Endodermal cell (in vitro differentiated cells): ENCODE measurements at regions not wholly inside any gene's neighbourhood (a gene's known extent, or its start where the extent isn't known, plus 50 kb on each side); places are given as distances from the start of the nearest gene placed in this dataset.

ENCODE experiments used
- DNase-seq: peaks from one replicate; pipeline ENCODE4 v3.0.0-alpha.2; 2017
- H3K27ac ChIP-seq: 2 replicates; pipeline ENCODE4 v1.5.1; 2013; ENCODE audit warnings: mild to moderate bottlenecking, low read depth, low read length, moderate library complexity
- H3K27me3 ChIP-seq: 2 replicates; pipeline ENCODE4 v1.6.1; 2013; ENCODE audit warnings: mild to moderate bottlenecking, low read length, moderate library complexity; ENCODE audit not compliant: insufficient read depth, control insufficient read depth, poor library complexity, severe bottlenecking
- H3K36me3 ChIP-seq: 2 replicates; pipeline ENCODE4 v1.7.0; 2013; ENCODE audit warnings: mild to moderate bottlenecking, low read length, moderate library complexity; ENCODE audit not compliant: control insufficient read depth, insufficient read depth
- H3K4me1 ChIP-seq: one replicate; pipeline ENCODE4 v1.7.0; 2013; ENCODE audit warnings: low read length; ENCODE audit not compliant: control insufficient read depth, insufficient read depth
- H3K4me3 ChIP-seq: 2 replicates; pipeline ENCODE4 v1.5.1; 2013; ENCODE audit warnings: mild to moderate bottlenecking, low read length, moderate library complexity
- H3K9ac ChIP-seq: 2 replicates; pipeline ENCODE4 v1.6.1; 2013; ENCODE audit warnings: mild to moderate bottlenecking, low read length, moderate library complexity; ENCODE audit not compliant: poor library complexity, severe bottlenecking; ENCODE audit errors: extremely low read depth
- H3K9me3 ChIP-seq: 2 replicates; pipeline ENCODE4 v1.6.1; 2013; ENCODE audit warnings: mild to moderate bottlenecking, low read length, moderate library complexity; ENCODE audit not compliant: control insufficient read depth
- H3K27ac Mint-ChIP-seq: 2 replicates; pipeline ENCODE4 v1.8.0; 2020; ENCODE audit warnings: mixed read lengths
- H3K27me3 Mint-ChIP-seq: 2 replicates; pipeline ENCODE4 v1.8.0; 2021; ENCODE audit warnings: mild to moderate bottlenecking, mixed read lengths; ENCODE audit not compliant: insufficient read depth
- H3K36me3 Mint-ChIP-seq: 2 replicates; pipeline ENCODE4 v1.8.0; 2020; ENCODE audit warnings: low read depth, mixed read lengths
- H3K4me1 Mint-ChIP-seq: 2 replicates; pipeline ENCODE4 v1.8.0; 2020; ENCODE audit warnings: mixed read lengths
- H3K4me3 Mint-ChIP-seq: 2 replicates; pipeline ENCODE4 v1.8.0; 2020; ENCODE audit warnings: mild to moderate bottlenecking, moderate library complexity, mixed read lengths
- H3K9me3 Mint-ChIP-seq: 2 replicates; pipeline ENCODE4 v1.8.0; 2020; ENCODE audit warnings: mild to moderate bottlenecking, mixed read lengths
- WGBS, 2 experiments: methylation state at CpG; one replicate each; pipeline versions ENCODE4 v1.1.5 to v1.1.7; 2013; ENCODE audit warnings: missing lambda C conversion rate in 2 of 2, mixed read lengths in 1 of 2; ENCODE audit not compliant: insufficient coverage in 1 of 2, insufficient read length in 1 of 2; 5-methylcytosine and 5-hydroxymethylcytosine counted together
- TF ChIP-seq, protein P1 (sequence below): fragments of 200-600 bp; sonication (generic); conservative IDR thresholded peaks from 2 replicates; pipeline ENCODE4 v1.5.0; 2021; ENCODE audit warnings: antibody characterized with exemption, mild to moderate bottlenecking

DNA sequence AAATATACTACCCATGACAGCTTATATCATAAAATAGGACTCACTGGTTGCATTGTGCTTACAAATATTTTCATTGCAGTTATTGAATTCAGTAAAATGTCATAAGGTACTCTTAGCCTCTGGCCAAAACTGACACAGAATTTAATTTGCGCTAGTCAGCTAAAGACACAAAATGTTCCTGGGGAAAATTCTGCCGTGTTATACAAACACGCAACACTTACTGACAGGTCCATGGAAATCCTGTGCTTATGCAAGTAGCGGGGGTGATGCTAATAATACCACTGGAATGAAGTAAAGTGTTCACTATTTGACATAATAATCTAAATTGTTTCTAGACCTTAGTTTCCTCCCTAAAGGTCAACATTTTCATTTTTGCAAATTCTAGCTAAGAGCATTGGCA lies 354.4 kb upstream of the RSPO3 start:
- Mint-ChIP-seq H3K36me3 (no peaks in the 10 kb centered on the region), H3K27ac (no peak overlapping the region), H3K27me3 (peaks cover 3% of the 10 kb centered on the region), H3K4me3 (no peak overlapping the region), H3K9me3 (no peaks in the 10 kb centered on the region), H3K4me1 (peaks cover 5% of the 10 kb centered on the region)
- Histone ChIP-seq H3K36me3 (no peaks in the 10 kb centered on the region), H3K9ac (no peak overlapping the region), H3K27ac (no peak overlapping the region), H3K27me3 (no peaks in the 10 kb centered on the region), H3K4me3 (no peak overlapping the region), H3K9me3 (no peaks in the 10 kb centered on the region), H3K4me1 (no peaks in the 10 kb centered on the region)
- WGBS, 2 experiments = 86 to 94% methylated on average over 1 to 4 of the region's 4 CpGs
- TF ChIP-seq, protein P1, sequence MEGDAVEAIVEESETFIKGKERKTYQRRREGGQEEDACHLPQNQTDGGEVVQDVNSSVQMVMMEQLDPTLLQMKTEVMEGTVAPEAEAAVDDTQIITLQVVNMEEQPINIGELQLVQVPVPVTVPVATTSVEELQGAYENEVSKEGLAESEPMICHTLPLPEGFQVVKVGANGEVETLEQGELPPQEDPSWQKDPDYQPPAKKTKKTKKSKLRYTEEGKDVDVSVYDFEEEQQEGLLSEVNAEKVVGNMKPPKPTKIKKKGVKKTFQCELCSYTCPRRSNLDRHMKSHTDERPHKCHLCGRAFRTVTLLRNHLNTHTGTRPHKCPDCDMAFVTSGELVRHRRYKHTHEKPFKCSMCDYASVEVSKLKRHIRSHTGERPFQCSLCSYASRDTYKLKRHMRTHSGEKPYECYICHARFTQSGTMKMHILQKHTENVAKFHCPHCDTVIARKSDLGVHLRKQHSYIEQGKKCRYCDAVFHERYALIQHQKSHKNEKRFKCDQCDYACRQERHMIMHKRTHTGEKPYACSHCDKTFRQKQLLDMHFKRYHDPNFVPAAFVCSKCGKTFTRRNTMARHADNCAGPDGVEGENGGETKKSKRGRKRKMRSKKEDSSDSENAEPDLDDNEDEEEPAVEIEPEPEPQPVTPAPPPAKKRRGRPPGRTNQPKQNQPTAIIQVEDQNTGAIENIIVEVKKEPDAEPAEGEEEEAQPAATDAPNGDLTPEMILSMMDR = no peak
- no peak for DNase-seq

- Mint-ChIP-seq H3K9me3 (no peaks in the 10 kb centered on the region), H3K4me3 (no peak overlapping the region), H3K27me3 (peaks cover 3% of the 10 kb centered on the region), H3K27ac (no peak overlapping the region), H3K4me1 (peaks cover 5% of the 10 kb centered on the region), H3K36me3 (no peaks in the 10 kb centered on the region)
- H3K4me1 ChIP-seq = no peaks in the 10 kb centered on the region
- H3K27me3 ChIP-seq = no peaks in the 10 kb centered on the region
- 79 to 90% methylated on average over 3 to 4 of the region's 4 CpGs for WGBS, 2 experiments
- H3K4me3 ChIP-seq = no peak overlapping the region
- no peak for DNase-seq
- H3K9ac ChIP-seq = no peak overlapping the region
- H3K9me3 ChIP-seq = no peaks in the 10 kb centered on the region
- no peaks in the 10 kb centered on the region for H3K36me3 ChIP-seq
- TF ChIP-seq, protein P1 = no peak
- no peak overlapping the region for H3K27ac ChIP-seq
These were observed 353.8 kb upstream of the RSPO3 start for GRCh38 chr6:126764671-126765070.

DNA sequence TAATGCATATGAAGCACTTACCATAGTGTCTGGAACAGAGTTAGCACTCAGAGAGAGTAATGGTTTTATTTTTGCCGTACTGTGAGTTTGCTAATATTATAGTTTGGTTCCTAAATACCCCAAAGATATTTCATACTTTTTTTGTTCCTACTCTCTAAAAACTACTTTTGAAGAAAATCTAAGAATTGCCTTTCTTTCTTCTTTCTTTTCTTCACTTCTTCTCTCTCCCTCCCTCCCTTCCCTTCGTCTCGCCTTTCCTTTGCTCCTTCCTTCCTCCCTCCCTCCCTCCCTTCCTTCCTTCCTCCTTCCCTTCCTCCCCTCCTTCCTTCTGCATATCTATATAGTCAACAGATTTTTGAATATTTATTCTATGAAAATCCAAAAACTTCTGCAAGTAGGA lies 351.7 kb upstream of the RSPO3 start:
- no peak for DNase-seq
- no peaks in the 10 kb centered on the region for H3K27me3 ChIP-seq
- no peaks in the 10 kb centered on the region for H3K36me3 Mint-ChIP-seq
- no peaks in the 10 kb centered on the region for H3K4me1 ChIP-seq
- H3K4me3 Mint-ChIP-seq = no peak overlapping the region
- H3K9me3 Mint-ChIP-seq = no peaks in the 10 kb centered on the region
- H3K9ac ChIP-seq = no peak overlapping the region
- H3K36me3 ChIP-seq = no peaks in the 10 kb centered on the region
- H3K27ac ChIP-seq = no peak overlapping the region
- H3K4me3 ChIP-seq = no peak overlapping the region
- H3K27me3 Mint-ChIP-seq = no peaks in the 10 kb centered on the region
- WGBS, 2 experiments = 100% methylated on average over 1 of the region's 3 CpGs
- H3K9me3 ChIP-seq = no peaks in the 10 kb centered on the region
- peaks cover 5% of the 10 kb centered on the region for H3K4me1 Mint-ChIP-seq
- no peak overlapping the region for H3K27ac Mint-ChIP-seq
- TF ChIP-seq, protein P1 = no peak
